NCI-H82 (cell line): ENCODE measurements at regions not wholly inside any gene's neighbourhood (a gene's known extent, or its start where the extent isn't known, plus 50 kb on each side); places are given as distances from the start of the nearest gene placed in this dataset.
"Not testable (repeated sequence)": the region's sequence is repeated elsewhere in the genome, so short reads cannot be mapped to it uniquely, and the experiment has no call there.

Experiments
- DNase-seq: peaks from one replicate; lab custom pipeline; 2025; lab: John Stamatoyannopoulos, UW

- DNase-seq: no peak
Observed at GRCh38 chr17:71547904-71548303, 572.9 kb upstream of the SOX9 start.

GRCh38 chr17:71548540-71549190, 572.2 kb upstream of the SOX9 start:
- DNase-seq: no peak

- DNase-seq: no peak
Observed at GRCh38 chr17:71550675-71551074, 570.1 kb upstream of the SOX9 start.

GRCh38 chr17:71553381-71553780, 567.4 kb upstream of the SOX9 start:
- DNase-seq: no peak

GRCh38 chr17:71558901-71559300, 561.9 kb upstream of the SOX9 start:
- DNase-seq: no peak

GRCh38 chr17:71572343-71572742, 548.5 kb upstream of the SOX9 start:
- DNase-seq: no peak

GRCh38 chr17:71578446-71578845, 542.4 kb upstream of the SOX9 start:
- DNase-seq: no peak

- DNase-seq: no peak
Observed at GRCh38 chr17:71580220-71580619, 540.6 kb upstream of the SOX9 start.

- no peak for DNase-seq
Observed at GRCh38 chr17:71585540-71585939, 535.3 kb upstream of the SOX9 start.

GRCh38 chr17:71592431-71592830, 528.4 kb upstream of the SOX9 start:
- no peak for DNase-seq

- no peak for DNase-seq
Observed at GRCh38 chr17:71593078-71593477, 527.7 kb upstream of the SOX9 start.

- DNase-seq: not testable (repeated sequence)
Observed at GRCh38 chr17:71599583-71599982, 521.2 kb upstream of the SOX9 start.

- DNase-seq: no peak
Observed at GRCh38 chr17:71600137-71600789, 520.6 kb upstream of the SOX9 start.

GRCh38 chr17:71601894-71602504, 518.8 kb upstream of the SOX9 start:
- no peak for DNase-seq

GRCh38 chr17:71613996-71614395, 506.8 kb upstream of the SOX9 start:
- no peak for DNase-seq

GRCh38 chr17:71615820-71616219, 505.0 kb upstream of the SOX9 start:
- DNase-seq: no peak

GRCh38 chr17:71617767-71618166, 503.1 kb upstream of the SOX9 start:
- DNase-seq: not testable (repeated sequence)

- DNase-seq: no peak
Observed at GRCh38 chr17:71625330-71625729, 495.5 kb upstream of the SOX9 start.

GRCh38 chr17:71628306-71628705, 492.5 kb upstream of the SOX9 start:
- no peak for DNase-seq

- no peak for DNase-seq
Observed at GRCh38 chr17:71631483-71631882, 489.3 kb upstream of the SOX9 start.

GRCh38 chr17:71632328-71632727, 488.5 kb upstream of the SOX9 start:
- no peak for DNase-seq

- no peak for DNase-seq
Observed at GRCh38 chr17:71633391-71633849, 487.4 kb upstream of the SOX9 start.

- no peak for DNase-seq
Observed at GRCh38 chr17:71634376-71634775, 486.4 kb upstream of the SOX9 start.
